Aorta (tissue), 5 donors: ENCODE measurements at regions not wholly inside any gene's neighbourhood (a gene's known extent, or its start where the extent isn't known, plus 50 kb on each side); places are given as distances from the start of the nearest gene placed in this dataset.

Experiments used
- ATAC-seq: fragments of 200-7000 bp; cut with Tn5 transposase; one replicate; pipeline ENCODE4 v1.9.1; 2022; ENCODE audit warnings: moderate library complexity; ENCODE audit not compliant: low FRiP score
- DNase-seq, 2 donors: peaks; one replicate each; pipeline ENCODE4 v3.0.0-alpha.2; 2020
- H3K27ac ChIP-seq, 2 donors: one replicate each; pipeline ENCODE4 v1.5.1; 2013; ENCODE audit warnings: low read length in 2 of 2, mild to moderate bottlenecking in 2 of 2, moderate library complexity in 2 of 2, control low read depth in 1 of 2, inconsistent platforms in 1 of 2, low read depth in 1 of 2
- H3K27me3 ChIP-seq, 2 donors: one replicate each; pipeline ENCODE4 v1.6.1; 2013; ENCODE audit warnings: control low read depth in 1 of 2, low read length in 1 of 2, mild to moderate bottlenecking in 1 of 2, moderate library complexity in 1 of 2; ENCODE audit not compliant: insufficient read depth in 2 of 2, control insufficient read depth in 1 of 2
- H3K36me3 ChIP-seq, 2 donors: one replicate each; pipeline ENCODE4 v1.6.1; 2013; ENCODE audit warnings: control low read depth in 1 of 2, low read length in 1 of 2, mild to moderate bottlenecking in 1 of 2; ENCODE audit not compliant: insufficient read depth in 2 of 2, control insufficient read depth in 1 of 2
- H3K4me1 ChIP-seq, 2 donors: one replicate each; pipeline ENCODE4 v1.6.1; 2013; ENCODE audit warnings: low read length in 2 of 2, control low read depth in 1 of 2, mild to moderate bottlenecking in 1 of 2, moderate library complexity in 1 of 2; ENCODE audit not compliant: insufficient read depth in 2 of 2, control insufficient read depth in 1 of 2
- H3K4me3 ChIP-seq, 2 donors: one replicate each; pipeline ENCODE4 v1.5.1; 2013; ENCODE audit warnings: low read length in 2 of 2, control low read depth in 1 of 2, mild to moderate bottlenecking in 1 of 2
- H3K9me3 ChIP-seq: one replicate; pipeline ENCODE4 v1.6.1; 2013; ENCODE audit warnings: mild to moderate bottlenecking, low read length; ENCODE audit not compliant: control insufficient read depth
- WGBS, 2 donors: extraction: QIAGEN DNeasy Blood & Tissue Kit; methylation state at CpG; one replicate each; pipeline ENCODE4 v1.1.7; 2013; 5-methylcytosine and 5-hydroxymethylcytosine counted together
- intact Hi-C, 2 donors: fragments of 100-400 bp; cut with DNase I; formaldehyde crosslinking; loops; one replicate each; pipeline versions ENCODE4 v1.14.2 to v1.15.0; 2022
- donor health status: healthy with polysubstance abuse.
- donor health status: Bipolar disorder and iron deficiency.
- donor health status: DM: no; HTN: no; CAD: no.
- donor health status: DM: no; HTN: no; CAD: no.
- donor health status: DM: yes; HTN: yes; CAD: no.

DNA sequence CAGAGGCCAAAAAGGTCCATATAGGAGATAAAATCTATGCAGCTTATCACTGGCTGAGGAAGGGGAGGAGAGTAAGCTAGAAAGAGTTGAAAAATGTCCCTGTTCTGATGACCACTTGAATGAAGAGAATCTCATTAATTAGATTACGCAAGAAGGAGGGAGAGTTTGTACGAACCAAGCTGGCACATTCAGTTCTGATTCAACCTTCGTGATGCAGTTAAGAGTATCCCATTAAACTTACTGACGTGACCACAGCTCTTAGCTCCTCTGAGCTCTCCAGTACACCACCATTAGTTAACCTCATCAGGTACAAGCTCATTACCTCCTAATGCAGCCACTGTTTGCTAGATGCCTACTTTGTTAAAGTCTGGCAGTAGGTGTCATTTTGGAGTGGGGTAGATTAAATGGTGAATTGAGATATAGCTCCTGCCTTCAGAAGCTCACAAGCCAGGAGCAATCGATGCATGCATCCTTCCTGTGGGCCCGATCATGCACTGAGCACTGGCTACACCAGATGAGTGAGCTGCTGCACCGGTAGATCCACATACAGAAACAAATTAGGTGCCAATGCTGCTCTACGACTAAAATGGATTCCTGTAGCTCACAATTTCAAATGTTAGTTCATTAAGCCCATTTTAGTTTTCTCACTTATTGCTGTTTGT lies 458.3 kb downstream of the COG6 start:
- no peak overlapping the region for H3K27ac ChIP-seq
- 91 to 92% methylated on average over 8 of the region's 8 CpGs for WGBS, 2 donors
- no peak for DNase-seq
- no peak for ATAC-seq
- H3K36me3 ChIP-seq: no peaks in the 10 kb centered on the region
- intact Hi-C loops: no loop called here
- peaks cover 4% of the 10 kb centered on the region in 2 donors for H3K4me1 ChIP-seq
- no peaks in the 10 kb centered on the region for H3K9me3 ChIP-seq
- H3K4me3 ChIP-seq: no peak overlapping the region
- no peaks in the 10 kb centered on the region for H3K27me3 ChIP-seq

DNA sequence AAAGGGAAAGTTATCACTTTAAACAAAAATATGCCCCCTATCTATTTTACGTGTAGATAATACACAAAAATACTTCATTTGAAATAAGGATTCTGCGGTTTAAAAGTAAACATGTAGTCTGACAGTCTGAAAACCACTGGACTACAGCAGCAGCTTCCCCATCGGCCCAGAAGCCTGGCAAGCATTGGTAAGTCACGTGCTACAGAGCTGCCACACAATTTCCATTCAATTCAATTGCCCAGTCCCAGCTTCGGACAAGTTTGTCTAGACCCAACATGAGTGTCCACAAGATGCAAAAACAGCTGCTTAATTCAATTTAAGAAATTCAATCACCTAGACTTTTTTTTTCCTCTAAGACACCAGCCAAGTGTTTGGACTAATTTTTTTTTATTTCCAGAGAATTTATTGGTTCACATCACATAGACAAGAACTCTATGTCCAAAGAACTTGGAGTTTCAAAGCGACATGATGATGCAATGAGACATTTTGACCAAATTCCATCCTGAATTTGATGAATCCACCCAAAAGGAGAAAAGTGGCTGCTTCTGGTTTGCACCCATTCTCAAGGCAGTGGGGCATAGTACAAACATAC lies 458.9 kb downstream of the COG6 start:
- Histone ChIP-seq H3K4me1 (peaks cover 4% of the 10 kb centered on the region in 2 donors), H3K9me3 (no peaks in the 10 kb centered on the region), H3K27ac (peak overlapping the region in 1 of 2 donors; percentile 86), H3K27me3 (no peaks in the 10 kb centered on the region), H3K36me3 (no peaks in the 10 kb centered on the region), H3K4me3 (no peak overlapping the region)
- intact Hi-C loops: no loop called here
- WGBS, 2 donors: 81 to 83% methylated on average over 6 of the region's 6 CpGs
- no peak for DNase-seq
- no peak for ATAC-seq

DNA sequence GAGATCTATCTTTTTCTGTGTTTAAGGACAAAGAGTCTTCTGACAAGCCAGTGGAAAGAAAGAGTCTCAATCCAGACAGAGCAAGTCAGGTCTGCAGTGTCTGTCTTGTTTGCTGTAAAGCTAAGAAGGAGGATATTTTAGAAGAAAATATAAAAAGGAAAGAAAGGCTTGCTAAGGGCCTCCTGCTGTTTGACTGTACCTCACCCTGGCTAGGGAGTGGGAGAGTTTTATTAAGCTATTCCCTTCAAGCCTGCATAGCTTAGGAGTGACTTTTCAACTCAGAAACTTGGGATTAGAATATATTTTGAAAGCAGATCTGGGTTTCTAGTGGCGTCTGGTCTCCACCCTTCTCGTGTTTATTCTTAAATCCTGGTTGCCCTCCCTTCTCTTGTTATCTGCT lies 460.0 kb downstream of the COG6 start:
- H3K4me3 ChIP-seq: no peak overlapping the region
- H3K4me1 ChIP-seq: peaks cover 4 to 8% of the 10 kb centered on the region in 2 donors
- WGBS, 2 donors: 0 to 8% methylated on average over 2 of the region's 2 CpGs
- no peaks in the 10 kb centered on the region for H3K36me3 ChIP-seq
- no peaks in the 10 kb centered on the region for H3K9me3 ChIP-seq
- intact Hi-C loops: loop anchor here in 1 of 2 donors (5.0 kb wide), 1 partner anchor 122 kb away; no protein-coding TSS in a partner anchor
- peak; percentile 24 for ATAC-seq
- no peaks in the 10 kb centered on the region for H3K27me3 ChIP-seq
- DNase-seq: no peak
- peak overlapping the region; percentile 86 to 88 for H3K27ac ChIP-seq

DNA sequence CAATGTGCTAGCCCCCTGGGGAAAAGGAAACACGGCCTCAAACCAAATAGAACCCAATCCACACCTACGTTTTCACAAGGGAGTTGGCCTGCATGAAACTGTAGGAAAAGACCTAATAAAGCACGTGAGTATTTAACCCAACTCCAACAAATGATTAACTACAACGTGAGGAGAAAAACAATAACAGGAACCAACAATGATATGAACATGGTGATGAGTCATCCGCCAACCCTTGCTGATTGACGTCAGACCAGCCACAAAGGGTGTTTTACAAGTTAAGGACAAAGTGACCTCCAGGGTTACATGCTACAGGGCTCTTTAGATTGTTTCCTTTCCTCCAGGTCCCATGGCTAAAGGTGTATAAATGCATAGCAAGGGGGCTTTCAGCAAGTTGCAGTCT lies 460.5 kb downstream of the COG6 start:
- H3K27ac ChIP-seq: peak overlapping the region in 1 of 2 donors; percentile 86
- H3K4me1 ChIP-seq: peaks cover 5 to 8% of the 10 kb centered on the region in 2 donors
- H3K4me3 ChIP-seq: no peak overlapping the region
- WGBS, 2 donors: 18 to 25% methylated on average over 6 of the region's 6 CpGs
- DNase-seq (peak in 1 of 2 donors; percentile 56), ATAC-seq (peak; percentile 42)
- intact Hi-C loops: loop anchor here in 1 of 2 donors (5.0 kb wide), 1 partner anchor 121 kb away; no protein-coding TSS in a partner anchor
- no peaks in the 10 kb centered on the region for H3K36me3 ChIP-seq
- no peaks in the 10 kb centered on the region for H3K9me3 ChIP-seq
- H3K27me3 ChIP-seq: no peaks in the 10 kb centered on the region

DNA sequence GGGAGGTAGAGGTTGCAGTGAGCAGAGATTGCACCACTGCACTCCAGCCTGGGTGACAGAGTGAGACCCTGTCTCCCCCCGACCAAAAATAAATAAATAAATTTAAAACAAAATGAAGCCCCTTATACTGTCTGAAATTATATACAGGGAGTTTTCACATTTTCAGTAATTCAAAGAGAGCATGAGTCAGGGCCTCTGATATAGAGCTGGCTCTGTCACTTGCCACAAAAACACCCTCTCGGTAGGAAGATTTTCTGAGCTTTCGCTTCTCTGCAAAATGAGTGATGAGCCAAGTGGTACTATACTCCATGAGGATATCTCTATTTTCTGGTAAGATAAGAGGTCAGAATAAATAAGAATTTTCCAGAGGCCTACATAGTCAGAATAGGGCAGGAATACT lies 462.9 kb downstream of the COG6 start:
- 45 to 52% methylated on average over 3 of the region's 3 CpGs for WGBS, 2 donors
- no peak overlapping the region for H3K4me3 ChIP-seq
- no peaks in the 10 kb centered on the region for H3K27me3 ChIP-seq
- H3K36me3 ChIP-seq: no peaks in the 10 kb centered on the region
- no peak for DNase-seq
- H3K4me1 ChIP-seq: peaks cover 9 to 12% of the 10 kb centered on the region in 2 donors
- intact Hi-C loops: loop anchor here in 1 of 2 donors (5.0 kb wide), 1 partner anchor 119 kb away; no protein-coding TSS in a partner anchor
- no peaks in the 10 kb centered on the region for H3K9me3 ChIP-seq
- no peak overlapping the region for H3K27ac ChIP-seq
- no peak for ATAC-seq

DNA sequence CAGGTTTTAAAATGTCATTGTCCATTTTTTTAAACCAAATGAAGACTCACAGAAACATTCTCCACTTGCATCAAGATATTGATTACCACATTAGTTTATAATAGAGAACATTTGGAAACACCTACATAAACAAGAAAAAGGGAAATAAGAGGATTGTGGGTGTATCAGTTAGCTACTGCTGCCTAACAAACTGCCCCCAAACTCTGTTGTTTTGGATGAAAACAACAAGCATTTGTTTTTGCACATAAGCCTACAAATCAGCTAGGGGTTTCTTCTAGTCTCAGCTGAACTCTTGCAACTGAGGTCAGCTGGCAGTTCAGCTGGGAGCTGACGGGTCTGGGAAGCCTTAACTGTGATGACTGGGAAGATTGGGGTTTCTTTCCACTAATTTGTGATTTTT lies 464.4 kb downstream of the COG6 start:
- DNase-seq (no peak), ATAC-seq (no peak)
- H3K27ac ChIP-seq: no peak overlapping the region
- intact Hi-C loops: loop anchor here in 1 of 2 donors (5.0 kb wide), 2 partner anchors 72 to 117 kb away; no protein-coding TSS in a partner anchor
- no peaks in the 10 kb centered on the region for H3K36me3 ChIP-seq
- no peaks in the 10 kb centered on the region for H3K27me3 ChIP-seq
- 88 to 90% methylated on average over 1 of the region's 1 CpG for WGBS, 2 donors
- no peaks in the 10 kb centered on the region for H3K9me3 ChIP-seq
- H3K4me1 ChIP-seq: peaks cover 5 to 12% of the 10 kb centered on the region in 2 donors
- no peak overlapping the region for H3K4me3 ChIP-seq

DNA sequence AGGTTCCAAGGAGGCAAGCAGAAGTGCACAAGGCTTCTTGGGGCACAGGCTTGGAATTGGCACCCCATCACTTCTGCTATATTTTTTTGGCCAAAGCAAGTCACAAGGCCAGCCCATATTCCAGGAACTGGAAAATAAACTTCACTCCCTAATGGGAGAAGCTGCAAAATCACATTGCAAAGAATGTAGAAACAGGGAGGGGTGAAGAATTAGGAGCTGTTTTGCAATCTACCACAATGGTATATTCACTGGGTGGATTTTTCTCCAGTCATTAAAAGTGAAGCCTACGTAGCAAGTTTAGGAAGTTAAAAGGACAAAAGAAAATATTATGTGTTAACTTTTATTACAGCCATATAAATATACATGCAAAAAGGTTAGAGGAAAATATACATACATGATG lies 464.8 kb downstream of the COG6 start:
- no peak for DNase-seq
- H3K27ac ChIP-seq: peak overlapping the region in 1 of 2 donors; percentile 57
- no peak overlapping the region for H3K4me3 ChIP-seq
- peak; percentile 34 for ATAC-seq
- intact Hi-C loops: loop anchor here in 1 of 2 donors (5.0 kb wide), 1 partner anchor 72 kb away; no protein-coding TSS in a partner anchor
- H3K27me3 ChIP-seq: no peaks in the 10 kb centered on the region
- H3K9me3 ChIP-seq: no peaks in the 10 kb centered on the region
- 10 to 36% methylated on average over 1 of the region's 1 CpG for WGBS, 2 donors
- peaks cover 5 to 11% of the 10 kb centered on the region in 2 donors for H3K4me1 ChIP-seq
- no peaks in the 10 kb centered on the region for H3K36me3 ChIP-seq

DNA sequence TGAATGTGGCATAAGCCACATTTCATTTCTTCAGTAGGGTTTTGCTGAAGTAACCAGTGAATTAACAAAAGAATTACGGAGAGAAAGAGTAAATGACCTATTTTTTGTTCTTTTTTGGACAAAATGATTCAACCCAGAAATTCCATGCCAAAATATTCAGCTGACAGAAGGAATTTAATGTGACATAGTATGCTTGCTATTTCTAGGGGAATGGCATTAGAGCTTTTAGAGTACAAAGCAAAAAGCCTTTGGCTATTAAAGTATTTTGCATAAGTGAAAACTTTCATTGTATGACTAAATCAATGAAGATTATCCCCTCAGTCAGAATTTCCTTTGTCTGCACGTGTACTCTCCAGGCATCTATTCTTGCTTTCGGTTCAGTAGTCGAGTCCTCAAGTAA lies 465.3 kb downstream of the COG6 start:
- Histone ChIP-seq H3K27ac (no peak overlapping the region), H3K9me3 (no peaks in the 10 kb centered on the region), H3K4me3 (no peak overlapping the region), H3K36me3 (no peaks in the 10 kb centered on the region), H3K4me1 (peaks cover 5 to 8% of the 10 kb centered on the region in 2 donors), H3K27me3 (no peaks in the 10 kb centered on the region)
- WGBS, 2 donors: 2 to 10% methylated on average over 4 of the region's 4 CpGs
- DNase-seq: no peak
- peak; percentile 30 for ATAC-seq
- intact Hi-C loops: loop anchor here in 1 of 2 donors (5.0 kb wide), 1 partner anchor 72 kb away; no protein-coding TSS in a partner anchor
